Tibial nerve (tissue), 3 donors: ENCODE measurements at regions not wholly inside any gene's neighbourhood (a gene's known extent, or its start where the extent isn't known, plus 50 kb on each side); places are given as distances from the start of the nearest gene placed in this dataset.

Experiments
- CTCF ChIP-seq, 5 experiments: fragments of 200-600 bp in 3 of 5; fragments of 450-650 bp in 2 of 5; sonication (generic) in 3 of 5; IDR thresholded peaks; one replicate each; pipeline ENCODE4 v1.5.1; 2016 to 2019; ENCODE audit warnings: antibody characterized with exemption in 5 of 5, mild to moderate bottlenecking in 3 of 5, moderate library complexity in 2 of 5
- POLR2A ChIP-seq, 2 donors: fragments of 450-650 bp; IDR thresholded peaks; one replicate each; pipeline ENCODE4 v1.6.1; 2017; ENCODE audit warnings: antibody characterized with exemption in 2 of 2, mild to moderate bottlenecking in 2 of 2, moderate library complexity in 2 of 2

- no peak for TF ChIP-seq POLR2A (IDR thresholded peaks at IDR 0.05)
- TF ChIP-seq CTCF (IDR thresholded peaks at IDR 0.05): no peak
These were observed 77.4 kb downstream of the TRIM29 start for GRCh38 chr11:120060512-120060911.
